ENCODE measurements at regions not wholly inside any gene's neighbourhood (a gene's known extent, or its start where the extent isn't known, plus 50 kb on each side); places are given as distances from the start of the nearest gene placed in this dataset.
"Not testable (repeated sequence)": the region's sequence is repeated elsewhere in the genome, so short reads cannot be mapped to it uniquely, and the experiment has no call there.

- Histone ChIP-seq H3K27ac (no peak overlapping the region), H3K36me3 (no peaks in the 10 kb centered on the region), H3K9me3 (no peaks in the 10 kb centered on the region), H3K4me1 (no peaks in the 10 kb centered on the region), H3K27me3 (no peaks in the 10 kb centered on the region), H3K4me3 (no peak overlapping the region)
- no peak for DNase-seq (ENCODE audit: low spot score)
- no peak for TF ChIP-seq CTCF (IDR thresholded peaks at IDR 0.05)
Observed at GRCh38 chr1:213511173-213511572, 460.1 kb downstream of the RPS6KC1 start.

GRCh38 chr1:213512316-213512715 lies 461.3 kb downstream of the RPS6KC1 start:
- Histone ChIP-seq H3K36me3 (no peaks in the 10 kb centered on the region), H3K27me3 (no peaks in the 10 kb centered on the region), H3K4me3 (no peak overlapping the region), H3K9me3 (no peaks in the 10 kb centered on the region), H3K4me1 (no peaks in the 10 kb centered on the region), H3K27ac (no peak overlapping the region)
- no peak for TF ChIP-seq CTCF (IDR thresholded peaks at IDR 0.05)
- no peak for DNase-seq (ENCODE audit: low spot score)

- H3K27me3 ChIP-seq: no peaks in the 10 kb centered on the region
- H3K4me3 ChIP-seq: no peak overlapping the region
- no peaks in the 10 kb centered on the region for H3K4me1 ChIP-seq
- DNase-seq (ENCODE audit: low spot score): no peak
- no peaks in the 10 kb centered on the region for H3K36me3 ChIP-seq
- TF ChIP-seq CTCF (IDR thresholded peaks at IDR 0.05): no peak
- H3K27ac ChIP-seq: no peak overlapping the region
- no peaks in the 10 kb centered on the region for H3K9me3 ChIP-seq
Observed at GRCh38 chr1:213513006-213513405, 462.0 kb downstream of the RPS6KC1 start.

- not testable (repeated sequence) for H3K4me1 ChIP-seq; H3K9me3 ChIP-seq; H3K27me3 ChIP-seq; DNase-seq (ENCODE audit: low spot score); H3K4me3 ChIP-seq; H3K36me3 ChIP-seq; H3K27ac ChIP-seq
Observed at GRCh38 chr1:213514408-213515179, 463.6 kb downstream of the RPS6KC1 start.

GRCh38 chr1:213519098-213519497 lies 468.1 kb downstream of the RPS6KC1 start:
- Histone ChIP-seq H3K4me1 (no peaks in the 10 kb centered on the region), H3K4me3 (no peak overlapping the region), H3K9me3 (peaks cover 0 to 13% of the 10 kb centered on the region in 2 donors), H3K27ac (no peak overlapping the region), H3K27me3 (no peaks in the 10 kb centered on the region), H3K36me3 (no peaks in the 10 kb centered on the region)
- no peak for TF ChIP-seq CTCF (IDR thresholded peaks at IDR 0.05)
- DNase-seq (ENCODE audit: low spot score): no peak

GRCh38 chr1:213521206-213521605 lies 466.6 kb upstream of the PROX1 start:
- Histone ChIP-seq H3K4me1 (no peaks in the 10 kb centered on the region), H3K4me3 (no peak overlapping the region), H3K27me3 (no peaks in the 10 kb centered on the region), H3K27ac (no peak overlapping the region), H3K36me3 (no peaks in the 10 kb centered on the region), H3K9me3 (peaks cover 0 to 13% of the 10 kb centered on the region in 2 donors)
- TF ChIP-seq CTCF (IDR thresholded peaks at IDR 0.05): no peak
- no peak for DNase-seq (ENCODE audit: low spot score)
